Testis (tissue), 2 donors: ENCODE measurements at regions not wholly inside any gene's neighbourhood (a gene's known extent, or its start where the extent isn't known, plus 50 kb on each side); places are given as distances from the start of the nearest gene placed in this dataset.
"Not testable (repeated sequence)": the region's sequence is repeated elsewhere in the genome, so short reads cannot be mapped to it uniquely, and the experiment has no call there.

Experiments used
- POLR2A ChIP-seq: fragments of 450-650 bp; IDR thresholded peaks from one replicate; pipeline ENCODE4 v1.6.1; 2017; ENCODE audit warnings: antibody characterized with exemption, mild to moderate bottlenecking, moderate library complexity
- TF ChIP-seq, protein P1 (sequence below), 3 experiments: fragments of 450-650 bp in 2 of 3; fragments of 200-600 bp in 1 of 3; sonication (generic) in 1 of 3; IDR thresholded peaks; one replicate each; pipeline ENCODE4 v1.5.1; 2016 to 2019; ENCODE audit warnings: antibody characterized with exemption in 3 of 3, mild to moderate bottlenecking in 2 of 3, moderate library complexity in 1 of 3

DNA sequence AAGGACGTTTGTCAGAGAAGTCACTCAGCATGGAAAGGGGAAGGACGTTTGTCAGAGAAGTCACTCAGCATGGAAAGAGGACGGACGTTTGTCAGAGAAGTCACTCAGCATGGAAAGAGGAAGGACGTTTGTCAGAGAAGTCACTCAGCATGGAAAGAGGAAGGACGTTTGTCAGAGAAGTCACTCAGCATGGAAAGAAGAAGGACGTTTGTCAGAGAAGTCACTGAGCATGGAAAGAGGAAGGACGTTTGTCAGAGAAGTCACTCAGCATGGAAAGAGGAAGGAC, 71.2 kb upstream of the TWIST2 start:
- TF ChIP-seq, protein P1, sequence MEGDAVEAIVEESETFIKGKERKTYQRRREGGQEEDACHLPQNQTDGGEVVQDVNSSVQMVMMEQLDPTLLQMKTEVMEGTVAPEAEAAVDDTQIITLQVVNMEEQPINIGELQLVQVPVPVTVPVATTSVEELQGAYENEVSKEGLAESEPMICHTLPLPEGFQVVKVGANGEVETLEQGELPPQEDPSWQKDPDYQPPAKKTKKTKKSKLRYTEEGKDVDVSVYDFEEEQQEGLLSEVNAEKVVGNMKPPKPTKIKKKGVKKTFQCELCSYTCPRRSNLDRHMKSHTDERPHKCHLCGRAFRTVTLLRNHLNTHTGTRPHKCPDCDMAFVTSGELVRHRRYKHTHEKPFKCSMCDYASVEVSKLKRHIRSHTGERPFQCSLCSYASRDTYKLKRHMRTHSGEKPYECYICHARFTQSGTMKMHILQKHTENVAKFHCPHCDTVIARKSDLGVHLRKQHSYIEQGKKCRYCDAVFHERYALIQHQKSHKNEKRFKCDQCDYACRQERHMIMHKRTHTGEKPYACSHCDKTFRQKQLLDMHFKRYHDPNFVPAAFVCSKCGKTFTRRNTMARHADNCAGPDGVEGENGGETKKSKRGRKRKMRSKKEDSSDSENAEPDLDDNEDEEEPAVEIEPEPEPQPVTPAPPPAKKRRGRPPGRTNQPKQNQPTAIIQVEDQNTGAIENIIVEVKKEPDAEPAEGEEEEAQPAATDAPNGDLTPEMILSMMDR (IDR thresholded peaks at IDR 0.05), result not testable (repeated sequence)
- TF ChIP-seq POLR2A, result not testable (repeated sequence)
